H1 (cell line): ENCODE measurements at regions not wholly inside any gene's neighbourhood (a gene's known extent, or its start where the extent isn't known, plus 50 kb on each side); places are given as distances from the start of the nearest gene placed in this dataset.

Source experiments
- CEBPB ChIP-seq: IDR thresholded peaks from 2 replicates; pipeline ENCODE4 v1.6.1; 2012; ENCODE audit warnings: low read depth, low read length
- EZH2 ChIP-seq: fragments of 200-600 bp; sonication (generic); IDR thresholded peaks from 2 replicates; pipeline ENCODE4 v1.7.1; 2012; ENCODE audit warnings: low read depth, mild to moderate bottlenecking, moderate library complexity, low read length, inconsistent platforms; ENCODE audit not compliant: severe bottlenecking
- POLR2A ChIP-seq, 2 experiments: IDR thresholded peaks; 1 replicate in 1 of 2; 2 replicates in 1 of 2; pipeline ENCODE4 v1.6.1; 2011; ENCODE audit warnings: low read depth in 2 of 2, low read length in 2 of 2, mild to moderate bottlenecking in 2 of 2; ENCODE audit errors: control extremely low read depth in 1 of 2
- TCF12 ChIP-seq: IDR thresholded peaks from 2 replicates; pipeline ENCODE4 v1.6.1; 2011; ENCODE audit warnings: low read depth, mild to moderate bottlenecking, low read length

- no peak for TF ChIP-seq EZH2
- TF ChIP-seq POLR2A (IDR thresholded peaks at IDR 0.05; ENCODE audit: control extremely low read depth in 1 of 2, low read depth in 2 of 2, low read length in 2 of 2) = no peak
- TF ChIP-seq TCF12 = no peak
- TF ChIP-seq CEBPB = no peak
Observed at GRCh38 chr2:8606649-8607550, 75.0 kb upstream of the ID2 start.
